GM23338 (cell line): ENCODE measurements at regions not wholly inside any gene's neighbourhood (a gene's known extent, or its start where the extent isn't known, plus 50 kb on each side); places are given as distances from the start of the nearest gene placed in this dataset.

Source experiments
- ATAC-seq: fragments of 200-7000 bp; cut with Tn5 transposase; 3 replicates; pipeline ENCODE4 v1.9.1; 2020
- DNase-seq: peaks from one replicate; pipeline ENCODE4 v3.0.0-alpha.2; 2015; ENCODE audit warnings: low spot score
- H2AFZ ChIP-seq: fragments of 200-600 bp; sonication (generic); 2 replicates; pipeline ENCODE4 v1.8.0; 2016; ENCODE audit warnings: antibody characterized with exemption, mild to moderate bottlenecking, moderate library complexity
- H3F3A ChIP-seq: fragments of 200-600 bp; sonication (generic); replicated peaks from 2 replicates; pipeline ENCODE4 v1.8.0; 2017; ENCODE audit warnings: antibody characterized with exemption, mixed run types, low read depth
- H3K27ac ChIP-seq: fragments of 200-600 bp; sonication (generic); 2 replicates; pipeline ENCODE4 v1.6.1; 2016; ENCODE audit warnings: low read depth
- H3K27me3 ChIP-seq: fragments of 200-600 bp; sonication (generic); 2 replicates; pipeline ENCODE4 v1.8.0; 2016; ENCODE audit warnings: mild to moderate bottlenecking, mixed run types, moderate library complexity; ENCODE audit not compliant: insufficient read depth
- H3K36me3 ChIP-seq: fragments of 200-600 bp; sonication (generic); 2 replicates; pipeline ENCODE4 v1.8.0; 2016; ENCODE audit warnings: mild to moderate bottlenecking; ENCODE audit not compliant: insufficient read depth
- H3K4me1 ChIP-seq: fragments of 200-600 bp; sonication (generic); 2 replicates; pipeline ENCODE4 v1.8.0; 2016; ENCODE audit warnings: mild to moderate bottlenecking, moderate library complexity; ENCODE audit not compliant: insufficient read depth
- H3K4me2 ChIP-seq: fragments of 200-600 bp; sonication (generic); 2 replicates; pipeline ENCODE4 v1.7.1; 2017; ENCODE audit warnings: mixed run types
- H3K4me3 ChIP-seq: fragments of 200-600 bp; sonication (generic); 2 replicates; pipeline ENCODE4 v1.6.1; 2016; ENCODE audit warnings: mixed run types
- H3K79me2 ChIP-seq: fragments of 200-600 bp; sonication (generic); replicated peaks from 2 replicates; pipeline ENCODE4 v1.8.0; 2017; ENCODE audit warnings: mild to moderate bottlenecking; ENCODE audit not compliant: insufficient read depth
- H3K9me2 ChIP-seq: fragments of 200-600 bp; sonication (generic); 2 replicates; pipeline ENCODE4 v1.8.0; 2017; ENCODE audit not compliant: insufficient read depth
- H4K20me1 ChIP-seq: fragments of 200-600 bp; sonication (generic); replicated peaks from 2 replicates; pipeline ENCODE4 v1.8.0; 2017; ENCODE audit warnings: mild to moderate bottlenecking; ENCODE audit not compliant: insufficient read depth
- H3K27ac Mint-ChIP-seq: 2 replicates; pipeline ENCODE4 v1.8.0; 2020; ENCODE audit warnings: inconsistent platforms, mild to moderate bottlenecking, moderate library complexity, mixed read lengths
- H3K27me3 Mint-ChIP-seq: 3 replicates; pipeline ENCODE4 v1.8.0; 2022; ENCODE audit warnings: low read depth, mild to moderate bottlenecking, moderate library complexity, mixed read lengths, inconsistent platforms; ENCODE audit not compliant: insufficient read depth, poor library complexity
- H3K36me3 Mint-ChIP-seq: 3 replicates; pipeline ENCODE4 v1.8.0; 2021; ENCODE audit warnings: low read depth, mild to moderate bottlenecking, inconsistent platforms, moderate library complexity, mixed read lengths
- H3K4me1 Mint-ChIP-seq: 3 replicates; pipeline ENCODE4 v1.8.0; 2020; ENCODE audit warnings: mild to moderate bottlenecking, inconsistent platforms, mixed read lengths
- H3K4me3 Mint-ChIP-seq: 3 replicates; pipeline ENCODE4 v1.8.0; 2021; ENCODE audit warnings: moderate library complexity, mild to moderate bottlenecking, inconsistent platforms, mixed read lengths
- H3K9me3 Mint-ChIP-seq: 3 replicates; pipeline ENCODE4 v1.8.0; 2020; ENCODE audit warnings: moderate library complexity, mild to moderate bottlenecking, inconsistent platforms, mixed read lengths
- CREB1 ChIP-seq: fragments of 250-450 bp; sonication (Bioruptor Pico); IDR thresholded peaks from 2 replicates; pipeline ENCODE4 v1.5.0; 2020; ENCODE audit warnings: low read depth, mild to moderate bottlenecking, moderate library complexity
- CTCF ChIP-seq, 2 experiments: fragments of 200-600 bp in 1 of 2; sonication (generic) in 1 of 2; conservative IDR thresholded peaks; 2 replicates each; pipeline versions ENCODE4 v1.5.1 to v1.6.1; 2016 to 2017; ENCODE audit warnings: antibody characterized with exemption in 2 of 2, low read depth in 2 of 2, mild to moderate bottlenecking in 2 of 2, moderate library complexity in 1 of 2
- ETS1 ChIP-seq: IDR thresholded peaks from 2 replicates; pipeline ENCODE4 v1.6.1; 2016; ENCODE audit warnings: antibody characterized with exemption
- EZH2phosphoT487 ChIP-seq: fragments of 200-600 bp; sonication (generic); IDR thresholded peaks from one replicate; pipeline ENCODE4 v1.8.1; 2018; ENCODE audit warnings: antibody characterized with exemption; ENCODE audit not compliant: unreplicated experiment
- JUNB ChIP-seq: IDR thresholded peaks from one replicate; pipeline ENCODE4 v1.6.1; 2016; ENCODE audit warnings: antibody characterized with exemption; ENCODE audit not compliant: unreplicated experiment
- REST ChIP-seq: IDR thresholded peaks from one replicate; pipeline ENCODE4 v1.6.1; 2018; ENCODE audit warnings: antibody characterized with exemption; ENCODE audit not compliant: unreplicated experiment
- STAT1 ChIP-seq: IDR thresholded peaks from one replicate; pipeline ENCODE4 v1.6.1; 2016; ENCODE audit warnings: antibody characterized with exemption; ENCODE audit not compliant: unreplicated experiment
- ZNF114 ChIP-seq: fragments of 250-450 bp; sonication (Bioruptor Pico); IDR thresholded peaks from 2 replicates; pipeline ENCODE4 v1.5.0; 2020; ENCODE audit warnings: mild to moderate bottlenecking, moderate library complexity
- ZNF331 ChIP-seq: fragments of 250-450 bp; sonication (Bioruptor Pico); IDR thresholded peaks from 2 replicates; pipeline ENCODE4 v1.5.0; 2020; ENCODE audit warnings: low read depth, mild to moderate bottlenecking, moderate library complexity

- Mint-ChIP-seq H3K27ac (no peak overlapping the region), H3K4me3 (no peak overlapping the region), H3K9me3 (no peaks in the 10 kb centered on the region), H3K4me1 (peaks cover 13% of the 10 kb centered on the region; the same call in 2 of the 3 replicates), H3K36me3 (no peaks in the 10 kb centered on the region), H3K27me3 (peaks cover 3% of the 10 kb centered on the region)
- no peaks in the 10 kb centered on the region for H3K79me2 ChIP-seq
- no peak for TF ChIP-seq STAT1
- no peak for TF ChIP-seq REST
- TF ChIP-seq ETS1, result no peak
- no peak for TF ChIP-seq JUNB
- no peak for TF ChIP-seq ZNF114 (CRISPR knock-in tag)
- no peak for TF ChIP-seq EZH2phosphoT487
- TF ChIP-seq CREB1 (CRISPR knock-in tag), result no peak
- no peak for TF ChIP-seq ZNF331 (CRISPR knock-in tag)
- TF ChIP-seq CTCF (conservative IDR thresholded peaks at IDR 0.05; ENCODE audit: low read depth in 2 of 2), result no peak
- H3F3A ChIP-seq, result no peaks in the 10 kb centered on the region
- H4K20me1 ChIP-seq, result no peaks in the 10 kb centered on the region
- H2AFZ ChIP-seq, result no peak overlapping the region
- peaks cover 12% of the 10 kb centered on the region; the same call in 1 of the 2 replicates for H3K4me1 ChIP-seq
- no peaks in the 10 kb centered on the region for H3K36me3 ChIP-seq
- no peak overlapping the region for H3K4me3 ChIP-seq
- no peak overlapping the region for H3K4me2 ChIP-seq
- DNase-seq, result no peak
- no peaks in the 10 kb centered on the region for H3K27me3 ChIP-seq
- H3K9me2 ChIP-seq, result no peaks in the 10 kb centered on the region
- ATAC-seq, result no peak
- no peak overlapping the region for H3K27ac ChIP-seq
These were observed 57.5 kb downstream of the DRD1 start for GRCh38 chr5:175386526-175386925.
